IMR-90 (cell line): ENCODE measurements at regions not wholly inside any gene's neighbourhood (a gene's known extent, or its start where the extent isn't known, plus 50 kb on each side); places are given as distances from the start of the nearest gene placed in this dataset.

Experiments used
- ATAC-seq: fragments of 200-7000 bp; cut with Tn5 transposase; 2 replicates; pipeline ENCODE4 v1.9.1; 2020; ENCODE audit warnings: low read depth, mild to moderate bottlenecking, moderate library complexity
- BruUV-seq: library from RNA; stranded (reverse); fragments of 400-500 nt; replicated peaks from 2 replicates; lab custom pipeline; 2021; lab: Mats Ljungman, UMichigan
- CTCF ChIA-PET: fragments of 300-600 bp; formaldehyde crosslinking; extraction: SDS; loops from one replicate; lab custom pipeline; 2021; ENCODE audit warnings: antibody characterized with exemption; lab: Yijun Ruan, JAX
- POLR2A ChIA-PET: fragments of 300-600 bp; sonication (Branson Sonifier 250); formaldehyde crosslinking; loops from one replicate; lab custom pipeline; 2022; ENCODE audit warnings: antibody characterized with exemption; ENCODE audit not compliant: unreplicated experiment; lab: Charles Lee
- DNase-seq: peaks from one replicate; pipeline ENCODE4 v3.0.0; 2013
- H2AFZ ChIP-seq: replicated peaks from 2 replicates; pipeline ENCODE3; 2013; ENCODE audit warnings: low read length, mild to moderate bottlenecking; ENCODE audit not compliant: poor library complexity
- H2AK5ac ChIP-seq: 2 replicates; pipeline ENCODE4 v1.6.1; 2013; ENCODE audit warnings: low read depth, low read length, inconsistent platforms
- H2AK9ac ChIP-seq: replicated peaks from 2 replicates; pipeline ENCODE3; 2013; ENCODE audit warnings: mild to moderate bottlenecking, low read depth, low read length, moderate library complexity; ENCODE audit not compliant: poor library complexity
- H2BK120ac ChIP-seq: 2 replicates; pipeline ENCODE4 v1.6.1; 2013; ENCODE audit warnings: low read depth, low read length, inconsistent platforms
- H2BK15ac ChIP-seq: 3 replicates; pipeline ENCODE4 v1.6.1; 2013; ENCODE audit warnings: low read depth, low read length, inconsistent platforms
- H2BK20ac ChIP-seq: 2 replicates; pipeline ENCODE4 v1.6.1; 2013; ENCODE audit warnings: low read depth, mild to moderate bottlenecking, inconsistent platforms, low read length, moderate library complexity
- H2BK5ac ChIP-seq: 2 replicates; pipeline ENCODE4 v1.6.1; 2013; ENCODE audit warnings: mild to moderate bottlenecking, low read depth, low read length, inconsistent platforms; ENCODE audit not compliant: poor library complexity, severe bottlenecking
- H3K14ac ChIP-seq: replicated peaks from 2 replicates; pipeline ENCODE4 v1.6.1; 2013; ENCODE audit warnings: low read depth, low read length, inconsistent platforms
- H3K18ac ChIP-seq: 2 replicates; pipeline ENCODE4 v1.6.1; 2013; ENCODE audit warnings: low read depth, low read length, control low read depth
- H3K23ac ChIP-seq: 2 replicates; pipeline ENCODE4 v1.6.1; 2013; ENCODE audit warnings: low read depth, low read length, inconsistent platforms
- H3K27ac ChIP-seq: 2 replicates; pipeline ENCODE4 v1.5.1; 2013; ENCODE audit warnings: mild to moderate bottlenecking, control low read depth, low read length; ENCODE audit not compliant: insufficient read depth
- H3K27me3 ChIP-seq: 2 replicates; pipeline ENCODE4 v1.6.1; 2013; ENCODE audit warnings: low read length; ENCODE audit not compliant: control insufficient read depth, insufficient read depth
- H3K36me3 ChIP-seq: 2 replicates; pipeline ENCODE4 v1.6.1; 2013; ENCODE audit warnings: low read length, mixed read lengths; ENCODE audit not compliant: control insufficient read depth, insufficient read depth
- H3K4ac ChIP-seq: 2 replicates; pipeline ENCODE4 v1.6.1; 2013; ENCODE audit warnings: low read depth, low read length, inconsistent platforms
- H3K4me1 ChIP-seq: 2 replicates; pipeline ENCODE4 v1.6.1; 2013; ENCODE audit warnings: low read length, mixed read lengths; ENCODE audit not compliant: control insufficient read depth, insufficient read depth
- H3K4me2 ChIP-seq: 2 replicates; pipeline ENCODE4 v1.6.1; 2013; ENCODE audit warnings: low read depth, mild to moderate bottlenecking, control low read depth, low read length, moderate library complexity
- H3K4me3 ChIP-seq: 2 replicates; pipeline ENCODE4 v1.5.1; 2013; ENCODE audit warnings: low read depth, mild to moderate bottlenecking, control low read depth, low read length, moderate library complexity; ENCODE audit not compliant: insufficient read depth
- H3K56ac ChIP-seq: 2 replicates; pipeline ENCODE4 v1.6.1; 2013; ENCODE audit warnings: low read length, inconsistent platforms; ENCODE audit not compliant: insufficient read depth; ENCODE audit errors: extremely low read depth
- H3K79me1 ChIP-seq, 2 experiments: 2 replicates each; pipeline ENCODE4 v1.6.1; 2013; ENCODE audit warnings: low read length in 2 of 2, inconsistent platforms in 1 of 2, low read depth in 1 of 2
- H3K9ac ChIP-seq: 2 replicates; pipeline ENCODE4 v1.6.1; 2013; ENCODE audit warnings: low read depth, low read length, control low read depth
- H3K9me1 ChIP-seq: 2 replicates; pipeline ENCODE4 v1.6.1; 2013; ENCODE audit warnings: low read length, inconsistent platforms; ENCODE audit not compliant: insufficient read depth
- H3K9me3 ChIP-seq: 2 replicates; pipeline ENCODE4 v1.6.1; 2013; ENCODE audit warnings: low read length; ENCODE audit not compliant: control insufficient read depth, insufficient read depth
- H4K20me1 ChIP-seq: 2 replicates; pipeline ENCODE4 v1.6.1; 2013; ENCODE audit warnings: low read length, inconsistent platforms; ENCODE audit not compliant: insufficient read depth
- H4K5ac ChIP-seq: 2 replicates; pipeline ENCODE4 v1.6.1; 2013; ENCODE audit warnings: mild to moderate bottlenecking, low read depth, low read length, control low read depth
- H4K8ac ChIP-seq, 2 experiments: 2 replicates each; pipeline ENCODE4 v1.6.1; 2013; ENCODE audit warnings: low read depth in 2 of 2, low read length in 2 of 2, control low read depth in 1 of 2, inconsistent platforms in 1 of 2
- H4K91ac ChIP-seq: 2 replicates; pipeline ENCODE4 v1.6.1; 2013; ENCODE audit warnings: low read depth, low read length, inconsistent platforms; ENCODE audit not compliant: insufficient read depth
- BHLHE40 ChIP-seq: fragments of 150-350 bp; IDR thresholded peaks from 2 replicates; pipeline ENCODE4 v1.6.1; 2016; ENCODE audit warnings: mild to moderate bottlenecking, low read depth, low read length
- CEBPB ChIP-seq: IDR thresholded peaks from 2 replicates; pipeline ENCODE4 v1.6.1; 2012; ENCODE audit warnings: low read depth, low read length, improper control_type of control experiment
- CHD1 ChIP-seq: IDR thresholded peaks from 2 replicates; pipeline ENCODE4 v1.6.1; 2012; ENCODE audit warnings: low read depth, low read length, improper control_type of control experiment
- FOS ChIP-seq: fragments of 150-350 bp; IDR thresholded peaks from 2 replicates; pipeline ENCODE4 v1.6.1; 2016; ENCODE audit warnings: low read depth, low read length
- MAFK ChIP-seq: IDR thresholded peaks from 2 replicates; pipeline ENCODE4 v1.6.1; 2012; ENCODE audit warnings: low read depth, low read length, improper control_type of control experiment
- MAZ ChIP-seq: IDR thresholded peaks from 2 replicates; pipeline ENCODE4 v1.6.1; 2012; ENCODE audit warnings: low read depth, mild to moderate bottlenecking, low read length, improper control_type of control experiment, moderate library complexity, borderline replicate concordance
- MXI1 ChIP-seq: IDR thresholded peaks from 2 replicates; pipeline ENCODE4 v1.6.1; 2012; ENCODE audit warnings: low read depth, mild to moderate bottlenecking, low read length, moderate library complexity, borderline replicate concordance
- NFE2L2 ChIP-seq: fragments of 150-350 bp; IDR thresholded peaks from 2 replicates; pipeline ENCODE4 v1.6.1; 2016; ENCODE audit warnings: low read depth, mild to moderate bottlenecking, low read length
- POLR2A ChIP-seq: IDR thresholded peaks from 2 replicates; pipeline ENCODE4 v1.6.1; 2012; ENCODE audit warnings: mild to moderate bottlenecking, low read depth, low read length
- RAD21 ChIP-seq: IDR thresholded peaks from 2 replicates; pipeline ENCODE4 v1.6.1; 2012; ENCODE audit warnings: low read length, improper control_type of control experiment
- RCOR1 ChIP-seq: IDR thresholded peaks from 2 replicates; pipeline ENCODE4 v1.6.1; 2012; ENCODE audit warnings: mild to moderate bottlenecking, low read length, improper control_type of control experiment; ENCODE audit not compliant: insufficient replicate concordance
- RFX5 ChIP-seq: IDR thresholded peaks from 2 replicates; pipeline ENCODE4 v1.8.0; 2012; ENCODE audit warnings: low read depth, mild to moderate bottlenecking, low read length, moderate library complexity
- SMC3 ChIP-seq: fragments of 150-350 bp; IDR thresholded peaks from 2 replicates; pipeline ENCODE4 v1.6.1; 2016; ENCODE audit warnings: low read depth, mild to moderate bottlenecking, antibody characterized with exemption, low read length, moderate library complexity
- WGBS, 2 experiments: methylation state at CpG; one replicate each; pipeline versions ENCODE4 v1.1.5 to v1.1.7; 2013; ENCODE audit warnings: missing lambda C conversion rate in 2 of 2; ENCODE audit not compliant: insufficient read length in 1 of 2; ENCODE audit errors: extremely low coverage in 2 of 2; 5-methylcytosine and 5-hydroxymethylcytosine counted together
- dilution Hi-C: fragments of 300-500 bp; cut with HindIII; formaldehyde crosslinking; loops from one replicate; pipeline ENCODE4 v1.14.3; 2018; ENCODE audit warnings: low sequenced_read_pairs; ENCODE audit not compliant: unreplicated experiment
- in situ Hi-C: fragments of 300-500 bp; cut with MboI; formaldehyde crosslinking; loops from 3 replicates; pipeline ENCODE4 v1.14.3; 2019; ENCODE audit warnings: low sequenced_read_pairs, inconsistent platforms, mixed read lengths
- intact Hi-C: fragments of 100-400 bp; cut with micrococcal nuclease; formaldehyde crosslinking; loops from 2 replicates; pipeline ENCODE4 v1.10.0; 2022
- TF ChIP-seq, protein P1 (sequence below): fragments of 150-350 bp; IDR thresholded peaks from 2 replicates; pipeline ENCODE4 v1.6.1; 2017; ENCODE audit warnings: mild to moderate bottlenecking, antibody characterized with exemption, low read length, low read depth
- TF ChIP-seq, protein P2 (sequence below): fragments of 150-350 bp; IDR thresholded peaks from 2 replicates; pipeline ENCODE4 v1.6.1; 2016; ENCODE audit warnings: low read depth, mild to moderate bottlenecking, low read length, moderate library complexity, borderline replicate concordance
- TF ChIP-seq, protein P3 (sequence below): conservative IDR thresholded peaks from 2 replicates; pipeline ENCODE4 v1.5.1; 2012; ENCODE audit warnings: mild to moderate bottlenecking, low read depth, low read length, improper control_type of control experiment

DNA sequence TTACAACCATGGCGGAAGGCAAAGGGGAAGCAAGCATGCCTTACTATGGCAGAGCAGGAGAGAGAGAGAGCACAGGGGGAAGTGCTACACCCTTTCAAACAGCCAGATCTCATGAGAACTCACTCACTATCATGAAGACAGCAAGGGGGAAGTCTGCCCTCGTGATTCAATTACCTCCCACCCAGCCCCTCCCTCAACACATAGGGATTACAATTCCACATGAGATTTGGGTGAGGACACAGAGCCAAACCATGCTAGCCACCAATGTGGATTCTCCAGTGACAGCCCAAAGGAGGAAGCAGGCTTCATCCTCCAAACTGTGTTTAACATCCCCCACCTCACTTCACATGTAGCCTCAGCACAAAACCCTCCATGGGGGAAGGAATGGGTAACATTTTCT lies 563.7 kb downstream of the CDK5RAP2 start:
- Histone ChIP-seq H4K8ac (no peak overlapping the region), H4K20me1 (no peaks in the 10 kb centered on the region), H2BK15ac (no peak overlapping the region), H3K56ac (no peak overlapping the region), H2BK5ac (no peak overlapping the region), H3K18ac (no peak overlapping the region), H2AK9ac (no peak overlapping the region), H3K4me1 (no peaks in the 10 kb centered on the region), H3K27ac (no peak overlapping the region), H4K91ac (no peak overlapping the region), H3K27me3 (no peaks in the 10 kb centered on the region), H3K4me2 (no peak overlapping the region), H3K14ac (no peak overlapping the region), H2BK20ac (no peak overlapping the region), H3K9ac (no peak overlapping the region), H2AFZ (no peak overlapping the region), H3K9me1 (no peaks in the 10 kb centered on the region), H3K36me3 (no peaks in the 10 kb centered on the region), H2BK120ac (no peak overlapping the region), H3K79me1 (no peaks in the 10 kb centered on the region), H2AK5ac (no peak overlapping the region), H4K5ac (no peak overlapping the region), H3K4ac (no peak overlapping the region), H3K23ac (no peak overlapping the region), H3K9me3 (no peaks in the 10 kb centered on the region), H3K4me3 (no peak overlapping the region)
- POLR2A ChIA-PET, result no interaction called here
- CTCF ChIA-PET, result no interaction called here
- intact Hi-C loops, result no loop called here
- in situ Hi-C loops, result no loop called here
- DNase-seq (no peak), ATAC-seq (no peak)
- WGBS, 2 experiments, result no CpG with 5 or more reads among the region's 2 CpGs
- no TSS peak for BruUV-seq
- TF ChIP-seq MAFK, result no peak
- TF ChIP-seq MXI1, result no peak
- TF ChIP-seq RCOR1, result no peak
- TF ChIP-seq, protein P1, sequence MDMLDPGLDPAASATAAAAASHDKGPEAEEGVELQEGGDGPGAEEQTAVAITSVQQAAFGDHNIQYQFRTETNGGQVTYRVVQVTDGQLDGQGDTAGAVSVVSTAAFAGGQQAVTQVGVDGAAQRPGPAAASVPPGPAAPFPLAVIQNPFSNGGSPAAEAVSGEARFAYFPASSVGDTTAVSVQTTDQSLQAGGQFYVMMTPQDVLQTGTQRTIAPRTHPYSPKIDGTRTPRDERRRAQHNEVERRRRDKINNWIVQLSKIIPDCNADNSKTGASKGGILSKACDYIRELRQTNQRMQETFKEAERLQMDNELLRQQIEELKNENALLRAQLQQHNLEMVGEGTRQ, result no peak
- TF ChIP-seq MAZ, result no peak
- TF ChIP-seq, protein P2, sequence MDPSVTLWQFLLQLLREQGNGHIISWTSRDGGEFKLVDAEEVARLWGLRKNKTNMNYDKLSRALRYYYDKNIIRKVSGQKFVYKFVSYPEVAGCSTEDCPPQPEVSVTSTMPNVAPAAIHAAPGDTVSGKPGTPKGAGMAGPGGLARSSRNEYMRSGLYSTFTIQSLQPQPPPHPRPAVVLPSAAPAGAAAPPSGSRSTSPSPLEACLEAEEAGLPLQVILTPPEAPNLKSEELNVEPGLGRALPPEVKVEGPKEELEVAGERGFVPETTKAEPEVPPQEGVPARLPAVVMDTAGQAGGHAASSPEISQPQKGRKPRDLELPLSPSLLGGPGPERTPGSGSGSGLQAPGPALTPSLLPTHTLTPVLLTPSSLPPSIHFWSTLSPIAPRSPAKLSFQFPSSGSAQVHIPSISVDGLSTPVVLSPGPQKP, result no peak
- TF ChIP-seq NFE2L2, result no peak
- no peak for TF ChIP-seq SMC3
- no peak for TF ChIP-seq POLR2A
- no peak for TF ChIP-seq CEBPB
- no peak for TF ChIP-seq BHLHE40
- no peak for TF ChIP-seq FOS
- no peak for TF ChIP-seq CHD1
- TF ChIP-seq, protein P3, sequence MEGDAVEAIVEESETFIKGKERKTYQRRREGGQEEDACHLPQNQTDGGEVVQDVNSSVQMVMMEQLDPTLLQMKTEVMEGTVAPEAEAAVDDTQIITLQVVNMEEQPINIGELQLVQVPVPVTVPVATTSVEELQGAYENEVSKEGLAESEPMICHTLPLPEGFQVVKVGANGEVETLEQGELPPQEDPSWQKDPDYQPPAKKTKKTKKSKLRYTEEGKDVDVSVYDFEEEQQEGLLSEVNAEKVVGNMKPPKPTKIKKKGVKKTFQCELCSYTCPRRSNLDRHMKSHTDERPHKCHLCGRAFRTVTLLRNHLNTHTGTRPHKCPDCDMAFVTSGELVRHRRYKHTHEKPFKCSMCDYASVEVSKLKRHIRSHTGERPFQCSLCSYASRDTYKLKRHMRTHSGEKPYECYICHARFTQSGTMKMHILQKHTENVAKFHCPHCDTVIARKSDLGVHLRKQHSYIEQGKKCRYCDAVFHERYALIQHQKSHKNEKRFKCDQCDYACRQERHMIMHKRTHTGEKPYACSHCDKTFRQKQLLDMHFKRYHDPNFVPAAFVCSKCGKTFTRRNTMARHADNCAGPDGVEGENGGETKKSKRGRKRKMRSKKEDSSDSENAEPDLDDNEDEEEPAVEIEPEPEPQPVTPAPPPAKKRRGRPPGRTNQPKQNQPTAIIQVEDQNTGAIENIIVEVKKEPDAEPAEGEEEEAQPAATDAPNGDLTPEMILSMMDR, result no peak
- TF ChIP-seq RFX5, result no peak
- TF ChIP-seq RAD21, result no peak
- dilution Hi-C loops, result no loop called here
